ENCODE measurements at regions not wholly inside any gene's neighbourhood (a gene's known extent, or its start where the extent isn't known, plus 50 kb on each side); places are given as distances from the start of the nearest gene placed in this dataset.

- DNase-seq = no peak
Measured at GRCh38 chr1:96334236-96334557, 387.4 kb upstream of the PTBP2 start.

- no peak for DNase-seq
Measured at GRCh38 chr1:96338622-96339021, 383.0 kb upstream of the PTBP2 start.

GRCh38 chr1:96340686-96341085, 380.9 kb upstream of the PTBP2 start:
- no peak for DNase-seq

GRCh38 chr1:96346719-96347118, 374.9 kb upstream of the PTBP2 start:
- DNase-seq = no peak

GRCh38 chr1:96349896-96350295, 371.7 kb upstream of the PTBP2 start:
- DNase-seq = no peak

- no peak for DNase-seq
Measured at GRCh38 chr1:96352733-96353132, 368.9 kb upstream of the PTBP2 start.

GRCh38 chr1:96355521-96355920, 366.1 kb upstream of the PTBP2 start:
- DNase-seq = no peak

GRCh38 chr1:96355961-96356360, 365.6 kb upstream of the PTBP2 start:
- no peak for DNase-seq

- DNase-seq = no peak
Measured at GRCh38 chr1:96357141-96357765, 364.3 kb upstream of the PTBP2 start.

- no peak for DNase-seq
Measured at GRCh38 chr1:96358057-96358456, 363.5 kb upstream of the PTBP2 start.

- DNase-seq = no peak
Measured at GRCh38 chr1:96360036-96360795, 361.4 kb upstream of the PTBP2 start.

GRCh38 chr1:96361271-96361856, 360.2 kb upstream of the PTBP2 start:
- no peak for DNase-seq

GRCh38 chr1:96361961-96362360, 359.6 kb upstream of the PTBP2 start:
- DNase-seq = no peak

GRCh38 chr1:96362623-96363022, 359.0 kb upstream of the PTBP2 start:
- no peak for DNase-seq

GRCh38 chr1:96363826-96364225, 357.8 kb upstream of the PTBP2 start:
- DNase-seq = no peak

- no peak for DNase-seq
Measured at GRCh38 chr1:96364576-96364975, 357.0 kb upstream of the PTBP2 start.

GRCh38 chr1:96365076-96365475, 356.5 kb upstream of the PTBP2 start:
- DNase-seq = no peak

- no peak for DNase-seq
Measured at GRCh38 chr1:96365596-96366390, 355.8 kb upstream of the PTBP2 start.

- no peak for DNase-seq
Measured at GRCh38 chr1:96366516-96366915, 355.1 kb upstream of the PTBP2 start.

- DNase-seq = no peak
Measured at GRCh38 chr1:96367791-96368190, 353.8 kb upstream of the PTBP2 start.

GRCh38 chr1:96370757-96371156, 350.8 kb upstream of the PTBP2 start:
- no peak for DNase-seq

- no peak for DNase-seq
Measured at GRCh38 chr1:96372881-96373280, 348.7 kb upstream of the PTBP2 start.

GRCh38 chr1:96374076-96374762, 347.4 kb upstream of the PTBP2 start:
- DNase-seq = no peak
